ENCODE measurements at regions not wholly inside any gene's neighbourhood (a gene's known extent, or its start where the extent isn't known, plus 50 kb on each side); places are given as distances from the start of the nearest gene placed in this dataset.

DNA sequence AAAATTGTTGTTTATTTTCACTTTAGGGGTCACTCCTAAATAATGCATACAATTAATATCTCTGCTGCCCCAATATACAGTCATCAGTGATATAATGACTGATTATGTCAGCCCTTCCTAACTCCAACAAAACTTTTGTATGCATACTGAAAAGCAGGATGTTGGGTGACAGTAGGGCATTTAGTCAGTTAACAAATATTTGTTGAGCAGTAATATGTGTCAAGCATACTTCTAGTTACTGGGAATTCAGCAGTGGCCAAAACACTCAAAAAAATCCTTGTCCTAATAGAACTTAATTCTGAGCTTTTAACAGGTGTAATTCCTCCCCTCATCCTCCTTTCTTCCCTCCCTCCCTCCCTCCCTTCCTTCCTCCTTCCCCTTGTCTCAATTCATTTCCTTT is 560.7 kb upstream of the KLHL1 start:
- TF ChIP-seq FOXJ3 (CRISPR knock-in tag; IDR thresholded peaks at IDR 0.05; ENCODE audit: borderline replicate concordance), result no peak
- TF ChIP-seq CTCF (CRISPR knock-in tag; IDR thresholded peaks at IDR 0.05), result no peak
- TF ChIP-seq, protein P1, sequence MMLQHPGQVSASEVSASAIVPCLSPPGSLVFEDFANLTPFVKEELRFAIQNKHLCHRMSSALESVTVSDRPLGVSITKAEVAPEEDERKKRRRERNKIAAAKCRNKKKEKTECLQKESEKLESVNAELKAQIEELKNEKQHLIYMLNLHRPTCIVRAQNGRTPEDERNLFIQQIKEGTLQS (CRISPR knock-in tag; IDR thresholded peaks at IDR 0.05), result no peak
- no peak for TF ChIP-seq ZBED4 (CRISPR knock-in tag; IDR thresholded peaks at IDR 0.05; ENCODE audit: borderline replicate concordance)
- TF ChIP-seq EZH2 (conservative IDR thresholded peaks at IDR 0.05; ENCODE audit: low read depth, low read length), result no peak
- TF ChIP-seq POLR2AphosphoS5 (IDR thresholded peaks at IDR 0.05; ENCODE audit: low read depth, low read length), result no peak
- no peak for TF ChIP-seq ZNF530 (CRISPR knock-in tag; IDR thresholded peaks at IDR 0.05; ENCODE audit: low read depth)
- no peak for TF ChIP-seq ZFP36 (IDR thresholded peaks at IDR 0.05; ENCODE audit: borderline replicate concordance, low read depth, low read length, partially characterized antibody)
- TF ChIP-seq IKZF1 (IDR thresholded peaks at IDR 0.05), result no peak
- TF ChIP-seq ELF1 (CRISPR knock-in tag; IDR thresholded peaks at IDR 0.05), result no peak
- no peak for TF ChIP-seq FOXP1 (IDR thresholded peaks at IDR 0.05)
- TF ChIP-seq FOXP1 (CRISPR knock-in tag; IDR thresholded peaks at IDR 0.05), result no peak
